H9 (cell line): ENCODE measurements at regions not wholly inside any gene's neighbourhood (a gene's known extent, or its start where the extent isn't known, plus 50 kb on each side); places are given as distances from the start of the nearest gene placed in this dataset.

Source experiments
- DNase-seq: peaks from one replicate; pipeline ENCODE4 v3.0.0-alpha.2; 2017
- H2AFZ ChIP-seq: one replicate; pipeline ENCODE4 v1.6.1; 2013; ENCODE audit warnings: mild to moderate bottlenecking, low read length, control low read depth, moderate library complexity
- H2AK5ac ChIP-seq: 2 replicates; pipeline ENCODE4 v1.6.1; 2013; ENCODE audit warnings: low read length, control low read depth, mixed read lengths; ENCODE audit not compliant: insufficient read length
- H2BK120ac ChIP-seq: one replicate; pipeline ENCODE4 v1.6.1; 2013; ENCODE audit warnings: low read depth, mild to moderate bottlenecking, low read length, control low read depth, inconsistent platforms; ENCODE audit not compliant: poor library complexity, severe bottlenecking
- H2BK12ac ChIP-seq: 2 replicates; pipeline ENCODE4 v1.6.1; 2013; ENCODE audit warnings: low read length, control low read depth, mixed read lengths, low read depth; ENCODE audit not compliant: insufficient read length
- H2BK15ac ChIP-seq: 2 replicates; pipeline ENCODE4 v1.6.1; 2013; ENCODE audit warnings: low read depth, low read length, control low read depth
- H2BK20ac ChIP-seq: one replicate; pipeline ENCODE4 v1.6.1; 2013; ENCODE audit warnings: low read depth, mild to moderate bottlenecking, low read length, control low read depth, inconsistent platforms; ENCODE audit not compliant: poor library complexity, severe bottlenecking
- H2BK5ac ChIP-seq: 2 replicates; pipeline ENCODE4 v1.6.1; 2013; ENCODE audit warnings: low read length, control low read depth, mixed read lengths; ENCODE audit not compliant: insufficient read length
- H3K14ac ChIP-seq: 2 replicates; pipeline ENCODE4 v1.6.1; 2013; ENCODE audit warnings: low read length, control low read depth; ENCODE audit not compliant: insufficient read depth
- H3K18ac ChIP-seq: 2 replicates; pipeline ENCODE4 v1.6.1; 2013; ENCODE audit warnings: low read depth, mild to moderate bottlenecking, mixed read lengths, low read length, control low read depth; ENCODE audit not compliant: insufficient read length
- H3K23ac ChIP-seq: 2 replicates; pipeline ENCODE4 v1.6.1; 2013; ENCODE audit warnings: low read length, control low read depth, mixed read lengths, low read depth; ENCODE audit not compliant: insufficient read length
- H3K23me2 ChIP-seq: 2 replicates; pipeline ENCODE4 v1.6.1; 2013; ENCODE audit warnings: low read depth, mild to moderate bottlenecking, mixed read lengths, low read length, control low read depth; ENCODE audit not compliant: insufficient read length, poor library complexity, severe bottlenecking
- H3K27ac ChIP-seq: 2 replicates; pipeline ENCODE4 v1.5.1; 2013; ENCODE audit warnings: low read length, control low read depth, mixed read lengths, low read depth; ENCODE audit not compliant: insufficient read length
- H3K27me3 ChIP-seq: 2 replicates; pipeline ENCODE4 v1.6.1; 2013; ENCODE audit warnings: low read length, control low read depth, inconsistent platforms; ENCODE audit not compliant: insufficient read depth
- H3K4ac ChIP-seq: 2 replicates; pipeline ENCODE4 v1.6.1; 2013; ENCODE audit warnings: low read depth, mild to moderate bottlenecking, control low read depth, inconsistent platforms, low read length, moderate library complexity
- H3K4me1 ChIP-seq: 2 replicates; pipeline ENCODE4 v1.6.1; 2013; ENCODE audit warnings: low read length, control low read depth, inconsistent platforms; ENCODE audit not compliant: insufficient read depth
- H3K4me2 ChIP-seq: 2 replicates; pipeline ENCODE4 v1.6.1; 2013; ENCODE audit warnings: low read length, control low read depth, mixed read lengths; ENCODE audit not compliant: insufficient read length, insufficient read depth
- H3K56ac ChIP-seq: 2 replicates; pipeline ENCODE4 v1.6.1; 2013; ENCODE audit warnings: low read depth, mild to moderate bottlenecking, mixed read lengths, low read length, control low read depth; ENCODE audit not compliant: insufficient read length
- H3K79me1 ChIP-seq: 2 replicates; pipeline ENCODE4 v1.6.1; 2013; ENCODE audit warnings: low read depth, mild to moderate bottlenecking, moderate library complexity, low read length, control low read depth, inconsistent platforms; ENCODE audit not compliant: insufficient read depth, poor library complexity, severe bottlenecking
- H3K79me2 ChIP-seq: 2 replicates; pipeline ENCODE4 v1.6.1; 2013; ENCODE audit warnings: low read length, control low read depth, inconsistent platforms; ENCODE audit not compliant: insufficient read depth
- H3K9ac ChIP-seq: 2 replicates; pipeline ENCODE4 v1.6.1; 2013; ENCODE audit warnings: low read length, control low read depth, mixed read lengths; ENCODE audit not compliant: insufficient read length; ENCODE audit errors: extremely low read depth
- H3K9me3 ChIP-seq: one replicate; pipeline ENCODE4 v1.6.1; 2013; ENCODE audit warnings: low read depth, low read length, inconsistent platforms; ENCODE audit not compliant: control insufficient read depth
- H3T11ph ChIP-seq: one replicate; pipeline ENCODE4 v1.6.1; 2013; ENCODE audit warnings: mild to moderate bottlenecking, low read length, control low read depth, inconsistent platforms
- H4K20me1 ChIP-seq: one replicate; pipeline ENCODE4 v1.6.1; 2013; ENCODE audit not compliant: control insufficient read depth, insufficient read length, insufficient read depth
- H4K5ac ChIP-seq: 2 replicates; pipeline ENCODE4 v1.6.1; 2013; ENCODE audit warnings: low read depth, mild to moderate bottlenecking, mixed read lengths, low read length, control low read depth; ENCODE audit not compliant: insufficient read length
- H4K8ac ChIP-seq: replicated peaks from 2 replicates; pipeline ENCODE4 v1.6.1; 2013; ENCODE audit warnings: low read length, control low read depth, mixed read lengths, low read depth; ENCODE audit not compliant: insufficient read length
- H4K91ac ChIP-seq: 2 replicates; pipeline ENCODE4 v1.6.1; 2013; ENCODE audit warnings: low read depth, mild to moderate bottlenecking, moderate library complexity, mixed read lengths, low read length, control low read depth; ENCODE audit not compliant: insufficient read length
- H3K27ac Mint-ChIP-seq, 3 experiments: 2 replicates in 2 of 3; 3 replicates in 1 of 3; pipeline ENCODE4 v1.8.0; 2020 to 2021; ENCODE audit warnings: mixed read lengths in 3 of 3, mild to moderate bottlenecking in 1 of 3, moderate library complexity in 1 of 3
- H3K27me3 Mint-ChIP-seq: 2 replicates; pipeline ENCODE4 v1.8.0; 2021; ENCODE audit warnings: low read depth, mild to moderate bottlenecking, moderate library complexity, mixed read lengths
- H3K36me3 Mint-ChIP-seq, 3 experiments: 2 replicates in 2 of 3; 3 replicates in 1 of 3; pipeline ENCODE4 v1.8.0; 2020 to 2021; ENCODE audit warnings: low read depth in 3 of 3, mixed read lengths in 3 of 3; ENCODE audit not compliant: insufficient read depth in 1 of 3
- H3K4me1 Mint-ChIP-seq, 2 experiments: 2 replicates each; pipeline ENCODE4 v1.8.0; 2020; ENCODE audit warnings: mixed read lengths in 2 of 2
- H3K4me3 Mint-ChIP-seq, 2 experiments: 2 replicates in 1 of 2; 3 replicates in 1 of 2; pipeline ENCODE4 v1.8.0; 2020 to 2021; ENCODE audit warnings: mild to moderate bottlenecking in 2 of 2, mixed read lengths in 2 of 2, moderate library complexity in 1 of 2
- H3K9me3 Mint-ChIP-seq, 2 experiments: 2 replicates in 1 of 2; 3 replicates in 1 of 2; pipeline ENCODE4 v1.8.0; 2020; ENCODE audit warnings: mild to moderate bottlenecking in 2 of 2, mixed read lengths in 2 of 2, moderate library complexity in 1 of 2
- CTCF ChIP-seq: fragments of 200-600 bp; sonication (generic); conservative IDR thresholded peaks from 3 replicates; pipeline ENCODE4 v1.8.0; 2021; ENCODE audit warnings: antibody characterized with exemption, mild to moderate bottlenecking
- WGBS: extraction: QIAGEN DNeasy Blood & Tissue Kit; methylation state at CpG from one replicate; pipeline ENCODE4 v1.1.7; 2013; ENCODE audit warnings: missing lambda C conversion rate, low lambda C conversion rate, mixed read lengths; ENCODE audit not compliant: insufficient read length; ENCODE audit errors: extremely low coverage; 5-methylcytosine and 5-hydroxymethylcytosine counted together

GRCh38 chr20:40965671-40966070 lies 63.0 kb upstream of the TOP1 start:
- no peak overlapping the region for H3K4me2 ChIP-seq
- H3K36me3 Mint-ChIP-seq, result no peaks in the 10 kb centered on the region
- H2BK12ac ChIP-seq, result no peak overlapping the region
- H3K4me1 ChIP-seq, result no peaks in the 10 kb centered on the region; the same call in 1 of the 2 replicates
- H3K23ac ChIP-seq, result no peak overlapping the region
- H3K4me1 Mint-ChIP-seq, result peaks cover 12 to 16% of the 10 kb centered on the region in 2 experiments
- no peaks in the 10 kb centered on the region for H3K9me3 Mint-ChIP-seq
- H3T11ph ChIP-seq, result no peak overlapping the region
- no peaks in the 10 kb centered on the region for H3K9me3 ChIP-seq
- H2BK5ac ChIP-seq, result no peak overlapping the region
- H3K27ac Mint-ChIP-seq, result no peak overlapping the region
- no peak overlapping the region for H3K27ac ChIP-seq
- no peak overlapping the region for H3K4me3 Mint-ChIP-seq
- H3K23me2 ChIP-seq, result no peaks in the 10 kb centered on the region
- H3K79me2 ChIP-seq, result no peaks in the 10 kb centered on the region
- no peak overlapping the region for H2AK5ac ChIP-seq
- DNase-seq, result no peak
- no CpG with 5 or more reads among the region's 4 CpGs for WGBS
- no peak overlapping the region for H4K8ac ChIP-seq
- H3K79me1 ChIP-seq, result no peaks in the 10 kb centered on the region
- TF ChIP-seq CTCF, result no peak
- no peak overlapping the region for H3K4ac ChIP-seq
- H3K27me3 ChIP-seq, result no peaks in the 10 kb centered on the region
- H3K27me3 Mint-ChIP-seq, result peaks cover 9% of the 10 kb centered on the region
- no peak overlapping the region for H4K5ac ChIP-seq
- peaks cover 4% of the 10 kb centered on the region for H4K20me1 ChIP-seq
- no peak overlapping the region for H2BK20ac ChIP-seq
- H2AFZ ChIP-seq, result no peak overlapping the region
- H3K18ac ChIP-seq, result no peak overlapping the region
- H3K9ac ChIP-seq, result no peak overlapping the region
- H3K56ac ChIP-seq, result no peak overlapping the region
- H2BK120ac ChIP-seq, result no peak overlapping the region
- no peak overlapping the region for H4K91ac ChIP-seq
- H2BK15ac ChIP-seq, result no peak overlapping the region
- no peak overlapping the region for H3K14ac ChIP-seq
